HG02981 (cell line): ENCODE measurements at regions not wholly inside any gene's neighbourhood (a gene's known extent, or its start where the extent isn't known, plus 50 kb on each side); places are given as distances from the start of the nearest gene placed in this dataset.
"Not testable (repeated sequence)": the region's sequence is repeated elsewhere in the genome, so short reads cannot be mapped to it uniquely, and the experiment has no call there.

Source experiments
- ATAC-seq: cut with Tn5 transposase; IDR thresholded peaks from one replicate; pipeline ENCODE4 v1.9.1; 2021; ENCODE audit warnings: mild to moderate bottlenecking, moderate library complexity; ENCODE audit not compliant: unreplicated experiment

DNA sequence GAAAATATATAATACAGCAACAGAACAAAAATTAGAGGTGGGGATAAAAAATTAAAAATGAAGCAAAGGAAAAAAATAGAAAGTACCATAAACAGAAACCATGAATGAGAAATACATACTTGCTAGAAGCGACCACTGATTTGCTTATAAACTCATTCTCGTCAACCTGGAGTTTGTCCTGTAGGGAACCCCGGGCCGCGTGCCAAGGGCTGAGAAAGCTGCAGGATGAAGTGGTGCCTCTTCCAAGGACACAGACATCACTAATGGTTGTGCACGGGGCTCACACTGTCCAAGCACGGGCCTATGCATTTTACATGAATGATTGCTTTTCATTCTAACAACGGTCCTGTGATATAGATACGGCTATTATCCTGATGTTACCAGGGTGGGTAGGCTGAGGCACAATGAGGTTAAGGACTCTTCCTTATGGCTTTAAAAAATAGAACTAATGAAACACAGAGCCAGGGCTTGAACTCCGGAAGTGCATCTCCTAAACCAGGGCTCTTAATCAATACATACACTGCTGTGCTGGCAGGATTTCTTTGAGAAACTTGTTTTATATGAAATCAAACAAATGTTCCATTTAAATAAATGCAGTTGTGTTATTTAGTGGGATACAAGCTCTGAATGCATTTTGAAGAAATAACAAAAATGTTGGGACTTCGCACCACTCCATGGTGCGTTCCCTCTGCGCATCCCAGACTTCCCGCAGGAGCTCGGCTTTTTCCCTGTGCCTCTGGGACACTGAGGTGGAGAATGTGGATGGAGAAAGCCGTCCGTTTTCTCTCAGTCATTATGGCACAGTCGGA is 113.9 kb upstream of the PHACTR3 start:
- ATAC-seq, result not testable (repeated sequence)

DNA sequence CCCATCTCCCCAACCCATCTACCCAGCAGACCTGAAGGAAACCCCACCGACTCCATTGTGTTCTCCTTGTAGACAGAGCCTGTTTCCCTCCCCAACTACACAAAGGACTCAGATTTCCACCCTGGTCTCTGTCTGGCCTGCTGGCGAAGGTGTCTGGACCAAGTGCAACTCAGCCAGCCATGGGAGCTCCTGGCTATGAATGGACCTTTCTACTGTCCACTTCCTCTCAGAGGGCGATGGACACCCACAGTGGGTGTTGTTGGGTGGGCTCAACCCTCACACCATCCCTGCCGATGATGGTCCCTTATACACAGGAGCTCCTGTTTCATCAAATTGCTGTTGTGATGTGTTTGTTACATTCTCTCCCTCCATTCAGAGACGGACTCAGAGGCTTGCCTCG is 112.5 kb upstream of the PHACTR3 start:
- no peak for ATAC-seq

DNA sequence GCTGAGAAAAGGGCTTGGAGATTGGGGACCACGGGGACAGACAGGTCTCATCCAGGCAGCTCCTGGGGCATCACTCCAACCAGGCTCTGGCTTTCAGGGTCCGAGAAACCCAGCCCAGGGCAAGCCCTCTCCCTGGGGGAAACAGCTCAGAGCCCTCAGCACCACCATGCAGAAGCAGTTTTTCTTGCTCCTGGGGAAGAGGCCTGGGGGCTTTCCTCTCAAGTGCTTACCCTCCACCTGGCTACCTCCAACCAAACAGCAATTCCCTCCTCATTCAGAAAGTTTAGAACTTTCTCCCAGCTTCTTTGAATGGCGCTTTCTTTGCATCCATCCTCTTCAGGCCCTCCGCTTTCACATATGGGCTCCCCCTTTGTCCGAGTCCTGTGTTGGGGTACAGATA is 110.4 kb upstream of the PHACTR3 start:
- no peak for ATAC-seq

DNA sequence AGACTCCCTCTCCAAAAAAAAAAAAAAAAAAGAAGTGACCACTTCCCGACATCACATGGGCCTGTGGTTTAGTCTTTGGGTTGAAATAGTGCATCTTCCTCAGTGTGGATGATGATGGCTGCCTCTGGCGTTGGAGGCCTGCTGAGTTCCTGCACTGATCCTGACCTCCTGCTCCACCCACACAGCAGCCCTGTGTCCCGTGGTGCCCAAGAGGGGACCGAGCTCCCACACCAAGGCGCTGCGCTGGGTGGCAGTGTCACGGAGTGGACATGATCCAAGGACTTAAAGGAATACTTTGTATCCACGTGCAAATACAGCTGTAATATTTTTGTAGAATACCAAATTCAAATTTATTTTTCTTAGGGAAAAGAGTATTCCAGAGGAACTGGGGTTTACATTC is 109.2 kb upstream of the PHACTR3 start:
- no peak for ATAC-seq

DNA sequence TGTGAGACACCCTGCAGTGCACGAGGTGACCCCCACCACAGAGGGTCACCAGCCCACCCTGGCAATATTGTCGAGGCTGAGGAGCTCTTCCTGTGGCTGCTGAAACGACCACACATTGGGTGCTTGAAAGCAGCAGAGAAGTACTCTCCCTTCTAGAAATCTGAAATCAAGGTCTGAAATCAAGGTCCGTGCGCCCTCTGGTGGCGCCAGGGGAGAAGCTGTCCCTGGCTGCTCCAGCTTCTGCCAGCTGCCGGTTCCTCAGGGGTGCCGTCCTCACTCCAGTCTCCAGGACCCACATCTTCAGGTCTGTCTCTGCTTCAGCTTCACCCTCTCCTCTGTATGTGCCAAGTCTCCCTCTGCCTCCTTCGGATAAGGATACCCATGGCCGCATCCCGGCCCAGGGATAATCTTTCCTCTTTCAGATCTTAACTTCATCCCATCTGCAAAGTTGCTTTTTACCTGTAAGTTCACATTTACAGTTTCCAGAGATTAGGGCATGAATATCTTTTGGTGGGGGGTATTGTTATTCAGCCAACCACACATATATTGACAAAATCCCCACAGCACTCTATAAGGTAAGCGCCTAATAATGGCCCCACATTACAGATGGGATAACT is 108.3 kb upstream of the PHACTR3 start:
- peak; percentile 47 for ATAC-seq

DNA sequence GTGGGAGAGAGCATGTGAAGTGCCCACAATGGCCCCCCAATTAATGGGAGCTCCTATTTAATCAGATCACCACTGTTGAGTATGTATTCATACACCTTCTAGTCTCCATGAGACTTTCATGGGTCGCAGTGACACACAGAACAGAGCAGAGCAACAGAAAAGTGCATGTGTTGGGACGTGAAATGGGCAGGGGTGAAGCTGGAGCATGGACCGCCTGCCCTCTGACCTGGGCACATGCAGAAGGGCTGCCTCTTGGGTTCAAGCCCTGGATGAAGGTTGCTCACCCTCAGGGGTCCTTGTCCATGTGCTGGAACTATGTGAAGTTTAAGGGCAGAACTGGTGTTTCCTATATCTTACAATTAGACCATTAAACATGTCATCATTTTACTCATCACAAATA is 106.0 kb upstream of the PHACTR3 start:
- ATAC-seq, result no peak

DNA sequence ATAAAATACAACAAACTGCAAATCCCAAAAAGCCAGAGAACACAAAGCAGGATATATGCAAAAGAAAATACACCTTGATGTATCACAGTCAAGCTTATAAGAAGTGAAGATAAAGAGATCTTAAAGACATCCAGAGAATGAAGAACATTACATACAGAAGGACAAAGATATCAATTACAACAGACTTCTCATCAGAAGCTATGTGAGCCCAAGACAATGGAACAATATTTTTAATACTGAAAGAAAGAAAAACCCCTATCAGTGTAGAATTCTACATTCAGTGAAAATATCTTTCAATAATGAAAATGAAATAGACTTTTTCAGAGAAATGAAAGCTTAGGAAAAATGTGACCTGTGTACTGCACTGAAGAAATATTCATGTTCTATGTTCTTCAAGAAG is 104.5 kb upstream of the PHACTR3 start:
- no peak for ATAC-seq

DNA sequence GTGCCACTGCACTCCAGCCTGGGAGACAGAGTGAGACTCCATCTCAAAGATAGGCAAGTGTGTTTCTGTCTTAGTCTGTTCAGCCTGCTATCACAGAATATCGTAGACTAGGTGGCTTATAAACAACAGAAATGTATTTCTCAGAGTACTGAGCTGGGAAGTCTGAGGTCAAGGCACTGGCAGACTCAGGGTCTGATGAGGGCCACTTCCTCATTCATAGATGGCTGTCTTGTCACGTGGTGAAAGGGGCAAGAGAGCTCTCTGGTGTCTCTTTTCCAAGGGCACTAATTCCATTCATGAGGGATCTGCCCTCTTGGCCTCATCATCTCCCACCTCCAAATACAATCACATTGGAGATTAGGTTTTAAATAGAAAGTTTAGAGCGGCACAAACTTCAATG is 95.6 kb upstream of the PHACTR3 start:
- no peak for ATAC-seq

DNA sequence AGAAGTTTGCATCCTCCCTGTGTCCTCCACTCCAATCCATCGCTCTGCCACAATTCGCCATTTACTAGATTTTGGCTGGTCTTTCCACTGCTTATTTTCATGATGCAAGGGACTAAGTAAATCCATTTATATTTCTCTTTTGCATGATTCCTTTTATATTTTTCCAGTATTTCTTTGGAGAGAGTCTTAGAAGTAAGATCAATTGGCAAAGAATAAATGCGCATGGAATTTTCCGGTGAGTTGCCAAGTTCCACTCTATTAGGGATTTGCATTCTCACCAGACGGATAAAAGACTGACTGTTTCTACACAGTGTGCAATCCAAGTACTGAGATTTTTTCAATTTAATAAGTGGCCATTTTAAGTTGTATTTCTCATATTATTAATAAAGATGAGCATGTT is 91.7 kb upstream of the PHACTR3 start:
- ATAC-seq, result no peak

DNA sequence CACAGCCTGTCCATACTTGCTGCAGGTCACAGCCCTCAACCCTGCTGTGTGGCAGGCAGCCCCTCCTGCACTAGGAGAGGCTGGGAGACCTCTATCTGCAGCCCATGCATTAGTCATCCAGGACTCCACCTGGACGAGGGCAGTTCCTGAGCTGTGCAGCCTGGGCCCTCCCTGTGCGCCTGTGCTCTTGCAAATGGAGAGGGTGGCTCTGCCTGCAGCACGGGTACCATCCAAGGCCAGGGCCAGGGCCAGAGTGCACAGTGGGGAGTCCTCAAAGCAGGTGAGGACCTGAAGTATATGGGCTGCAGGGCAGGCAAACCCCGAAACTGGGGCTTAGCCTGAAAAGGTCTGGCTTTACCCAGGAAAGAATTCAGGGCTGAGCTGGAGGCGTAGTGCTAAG is 89.8 kb upstream of the PHACTR3 start:
- ATAC-seq, result no peak

DNA sequence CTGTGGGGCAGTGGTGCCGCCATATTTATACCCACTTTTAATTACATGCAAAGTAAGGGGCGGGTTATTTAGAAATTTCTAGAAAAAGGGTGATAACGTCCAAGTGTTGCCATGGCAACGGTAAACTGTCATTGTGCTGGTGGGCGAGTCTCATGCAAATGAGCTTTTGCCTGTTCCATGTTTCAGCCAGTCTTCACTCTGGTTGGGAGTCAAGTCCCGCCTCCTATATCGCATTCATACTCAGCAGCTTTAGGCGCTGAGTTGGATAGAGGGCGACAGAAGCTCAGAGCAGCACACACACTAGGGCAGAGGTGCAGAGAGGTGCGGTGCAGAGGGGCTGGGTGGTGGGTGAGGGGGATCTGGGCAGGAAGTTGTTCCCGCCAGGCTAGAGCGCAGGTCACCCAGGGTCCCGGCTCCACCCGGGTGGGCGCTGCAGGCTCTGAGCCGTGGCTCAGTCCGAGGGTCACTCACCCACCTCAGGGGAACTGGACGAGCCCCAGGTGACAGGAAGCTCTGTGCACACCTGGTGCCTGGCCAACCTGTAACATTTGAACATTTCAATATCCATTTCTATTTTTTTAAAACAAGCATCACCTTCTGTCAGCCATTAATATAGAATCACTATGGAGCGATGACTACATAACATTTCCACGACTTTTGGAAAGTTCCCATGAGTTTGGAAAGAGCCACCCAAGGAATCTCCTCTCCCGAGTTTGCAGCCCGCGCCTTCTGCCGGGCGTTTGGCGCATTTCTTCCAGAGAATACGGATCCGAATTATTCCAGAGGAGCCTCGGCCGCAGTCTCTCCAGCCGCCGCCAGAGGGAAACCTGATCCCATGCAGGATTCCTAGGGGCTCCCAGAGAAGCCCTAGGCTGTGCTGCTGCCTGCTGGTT is 89.1 kb upstream of the PHACTR3 start:
- ATAC-seq, result no peak

DNA sequence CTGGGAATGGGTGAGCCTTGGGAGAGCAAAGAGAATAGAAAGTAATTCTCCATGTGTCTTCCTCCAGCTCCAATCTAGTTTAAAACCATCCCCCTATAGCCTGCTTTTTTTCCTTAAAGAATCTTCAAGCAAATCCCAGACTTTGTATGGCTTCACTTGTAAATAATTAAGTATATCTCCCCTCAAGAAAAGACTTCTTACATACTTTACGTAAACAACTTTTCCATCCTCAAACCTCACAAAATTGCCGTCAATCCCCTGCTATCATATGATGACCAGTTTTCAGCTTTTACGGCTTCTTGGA is 88.5 kb upstream of the PHACTR3 start:
- no peak for ATAC-seq

DNA sequence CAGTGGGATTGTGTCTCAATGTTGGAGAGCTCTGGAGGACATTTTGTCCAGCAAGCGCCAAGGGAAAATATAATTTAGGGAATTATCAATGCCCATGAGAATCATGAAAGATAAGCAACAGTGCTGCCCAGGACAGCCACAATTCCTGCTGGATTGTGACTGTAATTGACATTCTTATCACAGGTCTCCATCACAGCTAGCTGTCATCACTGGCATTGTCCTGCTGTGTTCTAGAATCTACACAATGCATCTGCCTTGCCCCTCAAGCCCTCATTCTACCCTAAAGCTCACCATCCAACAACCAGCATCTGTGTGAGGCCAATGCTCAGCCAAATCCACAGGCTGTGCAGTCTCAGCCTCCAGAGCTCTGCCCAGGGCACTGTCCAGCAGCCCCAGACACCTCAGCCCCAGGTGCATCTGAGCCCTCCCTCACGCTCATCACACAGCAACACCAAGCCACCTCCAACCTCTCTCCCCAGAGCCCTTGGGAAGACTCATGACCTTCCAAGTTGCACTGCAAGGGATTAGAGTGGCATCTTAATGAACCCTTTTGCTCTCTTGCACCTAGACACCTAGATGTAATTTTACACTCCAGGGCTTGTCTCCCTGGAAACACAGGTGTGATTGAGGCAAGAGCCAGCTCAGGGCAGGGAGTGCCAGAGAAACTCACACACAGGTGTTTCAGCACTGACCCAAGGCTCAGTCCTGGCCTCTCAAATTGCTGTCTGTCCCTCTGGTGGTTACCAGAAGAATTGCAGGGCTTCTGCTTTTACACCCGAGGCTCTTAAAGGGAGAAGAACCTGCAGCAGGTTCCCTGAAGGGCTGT is 85.2 kb upstream of the PHACTR3 start:
- ATAC-seq, result no peak

DNA sequence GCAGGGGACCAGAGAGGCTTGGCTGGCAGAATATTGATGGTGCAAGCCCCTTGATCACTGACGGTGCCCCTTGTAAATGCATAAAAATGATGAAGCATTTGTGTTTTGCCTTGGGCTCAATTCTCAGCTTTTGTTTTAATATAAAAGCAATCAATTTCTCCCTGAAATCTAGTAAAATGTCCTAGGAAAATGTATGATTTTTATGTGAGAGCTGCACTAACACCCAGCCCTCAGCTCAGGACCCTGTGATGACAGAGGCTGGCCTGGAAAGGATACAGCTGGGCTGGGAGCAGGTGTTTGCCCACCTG is 84.7 kb upstream of the PHACTR3 start:
- ATAC-seq, result no peak

DNA sequence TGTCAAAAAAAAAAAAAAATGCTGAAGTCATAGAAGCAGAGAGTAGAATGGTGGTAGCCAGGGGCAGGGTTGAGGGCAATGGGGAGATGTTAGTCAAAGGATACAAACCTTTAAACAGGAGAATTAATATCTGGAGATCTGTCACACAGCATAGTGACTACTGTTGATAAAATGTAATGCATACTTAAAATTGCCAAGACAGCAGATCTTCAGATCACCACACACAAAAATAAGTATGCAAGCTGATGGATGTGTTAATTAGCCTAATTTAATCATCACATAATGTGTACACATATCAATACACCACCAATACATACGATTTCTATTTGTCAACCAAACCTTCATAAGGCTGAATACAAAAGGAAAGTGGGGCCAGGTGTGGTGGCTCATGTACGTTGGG is 83.5 kb upstream of the PHACTR3 start:
- ATAC-seq, result no peak

DNA sequence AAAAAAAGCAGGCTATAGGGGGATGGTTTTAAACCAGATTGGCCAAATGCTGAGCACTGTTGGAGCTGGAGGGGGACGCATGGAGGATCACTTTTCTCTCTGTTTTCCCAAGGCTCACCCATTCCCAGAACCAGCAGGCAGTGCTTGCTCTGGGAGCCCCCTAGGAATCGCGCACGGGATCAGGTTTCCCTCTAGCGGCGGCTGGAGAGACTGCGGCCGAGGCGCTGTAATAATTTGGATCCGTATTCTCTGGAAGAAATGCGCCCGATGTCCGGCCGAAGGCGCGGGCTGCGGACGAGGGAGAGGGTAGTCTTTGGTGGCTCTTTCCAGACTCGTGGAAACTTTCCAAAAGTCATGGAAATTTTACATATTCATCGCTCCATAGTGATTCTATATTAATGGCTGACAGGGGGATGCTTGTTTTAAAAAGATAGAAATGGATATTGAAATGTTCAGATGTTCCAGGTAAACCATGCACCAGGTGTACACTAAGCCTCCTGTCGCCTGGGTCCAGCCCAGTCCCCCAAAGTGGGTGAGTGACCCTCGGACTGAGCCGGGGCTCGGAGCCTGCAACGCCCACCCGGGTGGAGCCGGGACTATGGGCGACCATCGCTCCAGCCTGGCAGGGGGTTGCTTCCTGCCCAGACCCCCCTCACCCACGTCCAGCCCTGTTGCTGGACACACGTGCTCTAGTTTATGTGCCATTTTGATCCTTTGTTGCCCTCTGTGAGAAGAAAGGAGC is 78.7 kb upstream of the PHACTR3 start:
- ATAC-seq, result no peak

DNA sequence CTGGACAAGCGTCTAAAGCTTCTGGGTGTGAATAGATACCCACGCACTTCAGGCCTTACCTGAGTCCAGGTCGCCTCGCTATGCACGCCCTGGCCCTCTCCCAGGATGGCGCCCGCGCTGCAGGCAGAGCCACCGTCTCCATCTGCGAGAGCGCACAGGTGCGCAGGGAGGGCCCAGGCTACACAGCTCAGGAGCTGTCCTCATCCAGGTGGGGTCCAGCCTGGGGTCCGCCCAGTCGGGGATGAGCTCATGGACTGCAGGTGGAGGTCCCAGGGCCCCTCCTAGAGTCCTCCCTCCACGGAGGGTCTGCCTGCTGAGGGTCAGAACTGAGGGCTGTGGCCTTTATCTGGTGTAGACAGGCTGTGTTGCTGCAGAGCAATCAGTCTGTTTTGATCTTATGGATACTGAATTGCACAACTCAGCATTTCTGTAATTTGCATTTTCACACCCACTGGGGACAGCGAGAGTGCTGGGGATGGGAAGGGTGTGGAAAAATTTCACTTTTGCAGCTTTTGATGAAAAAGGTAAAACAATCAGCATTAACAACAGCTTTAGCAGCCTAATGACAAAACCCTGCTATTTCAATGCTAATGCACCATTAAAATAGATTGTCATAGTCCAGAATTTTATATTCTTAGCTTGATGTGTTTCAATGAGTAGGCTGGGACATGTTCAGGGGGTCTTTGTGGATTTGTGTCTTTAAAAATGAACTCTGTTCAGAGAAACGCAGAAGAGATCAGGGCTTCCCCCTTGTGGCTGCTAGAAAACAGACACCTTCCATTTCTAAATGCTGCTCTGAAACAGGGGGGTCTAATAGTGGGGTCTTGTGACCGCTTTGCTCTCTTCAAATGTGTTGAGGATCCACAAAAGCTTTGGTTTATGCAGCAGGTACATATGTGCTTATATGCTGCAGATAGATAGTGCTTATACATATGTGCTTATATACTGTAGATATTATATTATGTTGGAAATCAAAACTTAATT is 77.8 kb upstream of the PHACTR3 start:
- ATAC-seq, result no peak

DNA sequence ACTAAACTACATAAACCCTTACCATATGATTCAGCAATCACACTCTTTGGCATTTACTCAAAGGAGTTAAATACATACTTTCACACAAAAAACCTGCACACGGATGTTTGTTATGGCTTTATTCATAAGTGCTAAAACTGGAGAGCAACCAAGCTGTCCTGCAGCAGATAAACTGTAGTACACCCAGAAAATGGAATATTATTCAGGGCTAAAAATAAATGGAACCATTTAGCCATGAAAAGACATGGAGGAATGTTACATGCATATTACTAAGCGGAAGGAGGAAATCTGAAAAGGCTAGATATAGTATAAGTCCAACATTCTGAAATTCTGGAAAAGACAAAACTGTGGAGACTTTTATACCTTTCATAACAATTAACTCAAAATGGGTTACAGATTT is 73.6 kb upstream of the PHACTR3 start:
- no peak for ATAC-seq

DNA sequence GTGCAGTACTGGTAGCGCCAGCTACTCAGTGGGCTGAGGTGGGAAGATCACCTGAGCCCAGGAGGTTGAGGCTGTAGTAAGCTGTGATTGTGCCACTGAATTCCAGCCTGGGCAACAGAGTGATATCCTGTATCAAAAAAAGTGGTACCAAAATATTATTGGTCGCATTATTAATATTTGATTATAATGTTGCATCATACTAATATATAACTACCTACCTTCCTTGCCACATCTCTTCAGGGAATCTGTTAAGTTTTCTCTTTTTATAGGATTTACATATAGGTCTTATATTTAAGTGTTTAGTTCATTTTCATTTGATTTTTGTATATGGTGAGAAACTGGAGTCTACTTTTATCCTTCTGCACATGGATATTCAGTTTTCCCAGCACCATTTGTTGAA is 66.3 kb upstream of the PHACTR3 start:
- no peak for ATAC-seq
